Body of pancreas (tissue), 4 donors: ENCODE measurements at regions not wholly inside any gene's neighbourhood (a gene's known extent, or its start where the extent isn't known, plus 50 kb on each side); places are given as distances from the start of the nearest gene placed in this dataset.

ENCODE experiments used
- CTCF ChIP-seq, 7 experiments: fragments of 450-650 bp in 4 of 7; fragments of 200-600 bp in 3 of 7; sonication (generic) in 3 of 7; IDR thresholded peaks; one replicate each; pipeline ENCODE4 v1.5.1; 2016 to 2019; ENCODE audit warnings: antibody characterized with exemption in 7 of 7
- POLR2A ChIP-seq, 3 donors: fragments of 450-650 bp; IDR thresholded peaks; one replicate each; pipeline ENCODE4 v1.6.1; 2016; ENCODE audit warnings: antibody characterized with exemption in 3 of 3, mild to moderate bottlenecking in 2 of 3

DNA sequence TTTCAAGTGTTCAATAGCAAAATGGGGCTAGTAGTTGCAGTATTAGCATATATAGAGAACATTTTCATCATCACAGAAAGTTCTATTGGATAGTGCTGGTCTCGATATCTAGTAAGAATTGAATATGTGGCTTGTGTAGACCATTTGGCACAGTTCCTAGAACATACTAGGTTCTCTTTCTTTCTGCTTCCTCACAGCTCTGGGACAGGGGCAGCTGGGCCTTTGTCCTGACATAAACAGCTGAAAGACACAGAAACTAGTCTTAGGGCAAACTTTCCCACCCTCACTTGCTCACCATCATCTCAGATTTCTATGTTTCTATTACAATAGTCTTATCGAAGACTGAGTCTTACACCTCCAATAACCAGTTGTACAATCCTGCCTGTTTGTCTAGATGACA is 63.7 kb upstream of the DLG1 start:
- TF ChIP-seq POLR2A (IDR thresholded peaks at IDR 0.05) (no peak), CTCF (IDR thresholded peaks at IDR 0.05) (no peak)
